GM21423 (cell line): ENCODE measurements at regions not wholly inside any gene's neighbourhood (a gene's known extent, or its start where the extent isn't known, plus 50 kb on each side); places are given as distances from the start of the nearest gene placed in this dataset.

ENCODE experiments used
- ATAC-seq: cut with Tn5 transposase; IDR thresholded peaks from one replicate; pipeline ENCODE4 v1.9.1; 2021; ENCODE audit warnings: mild to moderate bottlenecking, moderate library complexity; ENCODE audit not compliant: unreplicated experiment

DNA sequence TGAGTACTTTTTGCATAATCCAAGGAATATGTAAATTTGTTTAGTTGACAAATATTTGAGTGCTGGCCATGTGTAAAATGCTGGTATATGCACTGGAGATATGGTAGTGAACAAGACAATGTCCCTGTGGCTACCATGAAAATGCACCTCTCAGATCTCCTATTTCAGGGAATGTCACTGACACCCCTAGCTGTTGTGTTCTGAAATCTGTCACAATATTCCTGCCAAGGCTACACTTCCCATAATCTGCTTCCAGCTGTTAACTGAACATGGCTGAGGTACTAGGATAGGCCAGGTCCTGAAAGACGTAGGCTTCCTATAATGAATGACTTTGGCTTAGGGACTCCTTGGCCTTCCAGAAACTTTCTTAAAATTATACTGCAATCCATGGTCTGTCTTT, 197.8 kb downstream of the ZNF648 start:
- ATAC-seq, result no peak

DNA sequence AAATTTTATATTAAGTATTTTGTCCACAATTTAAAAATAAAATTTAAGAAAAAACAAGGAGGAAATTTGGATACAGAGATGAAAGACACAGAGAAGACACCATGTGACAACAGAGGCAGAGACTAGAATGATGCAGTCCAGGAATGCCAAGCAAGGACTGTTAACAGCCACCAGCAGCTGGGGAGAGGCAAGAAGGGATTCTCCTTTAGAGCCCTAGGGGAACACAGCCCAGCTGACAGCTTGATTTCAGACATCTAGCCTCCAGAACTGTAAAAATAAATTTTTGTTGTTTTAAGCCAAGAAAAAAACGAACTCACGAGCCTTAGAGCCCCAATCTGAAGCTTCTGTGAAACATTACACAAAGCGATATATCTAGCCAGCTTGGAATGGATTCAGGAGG, 198.5 kb downstream of the ZNF648 start:
- no peak for ATAC-seq

- no peak for ATAC-seq
Observed at GRCh38 chr1:181858135-181858534, 203.4 kb downstream of the ZNF648 start.
